Thoracic aorta (tissue), 2 donors: ENCODE measurements at regions not wholly inside any gene's neighbourhood (a gene's known extent, or its start where the extent isn't known, plus 50 kb on each side); places are given as distances from the start of the nearest gene placed in this dataset.

Experiments
- ATAC-seq: fragments of 150-250 bp; one replicate; pipeline ENCODE4 v1.8.0; 2017; ENCODE audit warnings: low read depth; ENCODE audit not compliant: insufficient number of reproducible peaks, low FRiP score
- DNase-seq: peaks from one replicate; pipeline ENCODE4 v3.0.0-alpha.2; 2020; ENCODE audit warnings: low spot score
- H3K27ac ChIP-seq, 2 donors: fragments of 200-600 bp; sonication (generic); 1 replicate in 1 of 2; 2 replicates in 1 of 2; pipeline ENCODE4 v1.5.1; 2016; ENCODE audit warnings: mild to moderate bottlenecking in 2 of 2, moderate library complexity in 2 of 2
- H3K27me3 ChIP-seq: fragments of 200-600 bp; sonication (generic); replicated peaks from 2 replicates; pipeline ENCODE4 v1.6.0; 2016; ENCODE audit warnings: mild to moderate bottlenecking; ENCODE audit not compliant: insufficient read depth
- H3K36me3 ChIP-seq: fragments of 200-600 bp; sonication (generic); one replicate; pipeline ENCODE4 v1.5.1; 2016
- H3K4me1 ChIP-seq, 2 donors: fragments of 200-600 bp; sonication (generic); 1 replicate in 1 of 2; 2 replicates in 1 of 2; pipeline versions ENCODE4 v1.5.1 to v1.6.0; 2016; ENCODE audit warnings: low read depth in 2 of 2, mild to moderate bottlenecking in 1 of 2; ENCODE audit not compliant: control insufficient read depth in 1 of 2
- H3K4me3 ChIP-seq: fragments of 200-600 bp; sonication (generic); 2 replicates; pipeline ENCODE4 v1.5.1; 2016; ENCODE audit warnings: mild to moderate bottlenecking
- H3K9me3 ChIP-seq: fragments of 200-600 bp; sonication (generic); 2 replicates; pipeline ENCODE4 v1.5.1; 2016
- CTCF ChIP-seq: fragments of 200-600 bp; sonication (generic); IDR thresholded peaks from one replicate; pipeline ENCODE4 v1.5.1; 2019; ENCODE audit warnings: antibody characterized with exemption

GRCh38 chr17:13078591-13079385 lies 61.0 kb upstream of the ELAC2 start:
- Histone ChIP-seq H3K4me1 (no peaks in the 10 kb centered on the region), H3K27me3 (no peaks in the 10 kb centered on the region), H3K4me3 (no peak overlapping the region), H3K27ac (no peak overlapping the region), H3K36me3 (no peaks in the 10 kb centered on the region), H3K9me3 (no peaks in the 10 kb centered on the region)
- ATAC-seq (no peak), DNase-seq (no peak)
- no peak for TF ChIP-seq CTCF

GRCh38 chr17:13076905-13077304 lies 59.1 kb upstream of the ELAC2 start:
- Histone ChIP-seq H3K4me3 (no peak overlapping the region), H3K9me3 (no peaks in the 10 kb centered on the region), H3K27me3 (no peaks in the 10 kb centered on the region), H3K27ac (no peak overlapping the region), H3K36me3 (no peaks in the 10 kb centered on the region), H3K4me1 (peaks cover 5 to 7% of the 10 kb centered on the region in 2 donors)
- DNase-seq (no peak), ATAC-seq (no peak)
- TF ChIP-seq CTCF: no peak

GRCh38 chr17:13074026-13074425 lies 56.2 kb upstream of the ELAC2 start:
- H3K36me3 ChIP-seq: no peaks in the 10 kb centered on the region
- no peaks in the 10 kb centered on the region for H3K9me3 ChIP-seq
- no peaks in the 10 kb centered on the region for H3K27me3 ChIP-seq
- H3K4me3 ChIP-seq: no peak overlapping the region
- no peak for ATAC-seq
- DNase-seq: no peak
- peaks cover 5 to 7% of the 10 kb centered on the region in 2 donors for H3K4me1 ChIP-seq
- TF ChIP-seq CTCF: no peak
- no peak overlapping the region for H3K27ac ChIP-seq

- H3K4me1 ChIP-seq: peaks cover 5 to 7% of the 10 kb centered on the region in 2 donors
- no peak for TF ChIP-seq CTCF
- H3K36me3 ChIP-seq: no peaks in the 10 kb centered on the region
- H3K27ac ChIP-seq: no peak overlapping the region
- H3K4me3 ChIP-seq: no peak overlapping the region
- DNase-seq (no peak), ATAC-seq (no peak)
- H3K27me3 ChIP-seq: no peaks in the 10 kb centered on the region
- no peaks in the 10 kb centered on the region for H3K9me3 ChIP-seq
Measured at GRCh38 chr17:13073018-13073417, 55.2 kb upstream of the ELAC2 start.

- Histone ChIP-seq H3K4me1 (peaks cover 5 to 7% of the 10 kb centered on the region in 2 donors), H3K27me3 (no peaks in the 10 kb centered on the region), H3K36me3 (no peaks in the 10 kb centered on the region), H3K9me3 (no peaks in the 10 kb centered on the region), H3K27ac (no peak overlapping the region), H3K4me3 (no peak overlapping the region)
- TF ChIP-seq CTCF: no peak
- no peak for ATAC-seq
- DNase-seq: no peak
Measured at GRCh38 chr17:13070732-13071131, 52.9 kb upstream of the ELAC2 start.
